ENCODE measurements at regions not wholly inside any gene's neighbourhood (a gene's known extent, or its start where the extent isn't known, plus 50 kb on each side); places are given as distances from the start of the nearest gene placed in this dataset.
A peak's percentile ranks its signal among the peaks of the same experiment; 100 is the strongest.

GRCh38 chr11:95339086-95339901 lies 108.3 kb upstream of the SESN3 start:
- peak overlapping the region; percentile 72 for H3K27ac ChIP-seq
- no peak for TF ChIP-seq CTCF (conservative IDR thresholded peaks at IDR 0.05)

GRCh38 chr11:95338430-95338991 lies 107.5 kb upstream of the SESN3 start:
- peak overlapping the region; percentile 72 for H3K27ac ChIP-seq
- no peak for TF ChIP-seq CTCF (conservative IDR thresholded peaks at IDR 0.05)

GRCh38 chr11:95337972-95338429 lies 107.0 kb upstream of the SESN3 start:
- H3K27ac ChIP-seq = peak overlapping the region; percentile 72

GRCh38 chr11:95337175-95337957 lies 106.4 kb upstream of the SESN3 start:
- no peak for TF ChIP-seq CTCF (conservative IDR thresholded peaks at IDR 0.05)
- no peak overlapping the region for H3K27ac ChIP-seq

More at GRCh38 chr11:95337972-95338429, 107.0 kb upstream of the SESN3 start:
- no peak for TF ChIP-seq CTCF (conservative IDR thresholded peaks at IDR 0.05)

GRCh38 chr11:95335989-95336388 lies 105.0 kb upstream of the SESN3 start:
- TF ChIP-seq CTCF (conservative IDR thresholded peaks at IDR 0.05) = no peak
- no peak overlapping the region for H3K27ac ChIP-seq

- no peak overlapping the region for H3K27ac ChIP-seq
- TF ChIP-seq CTCF (conservative IDR thresholded peaks at IDR 0.05) = no peak
These were observed 100.2 kb upstream of the SESN3 start for GRCh38 chr11:95331161-95331560.

- H3K27ac ChIP-seq = no peak overlapping the region
- TF ChIP-seq CTCF (conservative IDR thresholded peaks at IDR 0.05) = no peak
These were observed 99.3 kb upstream of the SESN3 start for GRCh38 chr11:95330302-95330701.

All from VCaP (cell line).